ENCODE measurements at regions not wholly inside any gene's neighbourhood (a gene's known extent, or its start where the extent isn't known, plus 50 kb on each side); places are given as distances from the start of the nearest gene placed in this dataset.
"Not testable (repeated sequence)": the region's sequence is repeated elsewhere in the genome, so short reads cannot be mapped to it uniquely, and the experiment has no call there.

- peaks cover 10% of the 10 kb centered on the region for H3K27me3 ChIP-seq (ENCODE audit: insufficient read depth, low read length)
- H3K4me1 ChIP-seq (ENCODE audit: control insufficient read depth, insufficient read depth, low read length, unreplicated experiment); H3K79me2 ChIP-seq (ENCODE audit: control insufficient read depth, insufficient read depth, low read length, unreplicated experiment); H3K4me3 ChIP-seq (ENCODE audit: low read depth, low read length); H3K27ac ChIP-seq (ENCODE audit: low read depth, low read length); H2AFZ ChIP-seq (ENCODE audit: low read length, unreplicated experiment); H3K36me3 ChIP-seq (ENCODE audit: insufficient read depth, low read length): not testable (repeated sequence)
These were observed 83.9 kb upstream of the MAP3K1 start for GRCh38 chr5:56731473-56731872.

- H3K4me3 ChIP-seq (ENCODE audit: low read depth, low read length): no peak overlapping the region
- H3K36me3 ChIP-seq (ENCODE audit: insufficient read depth, low read length): no peaks in the 10 kb centered on the region
- H3K27me3 ChIP-seq (ENCODE audit: insufficient read depth, low read length): peaks cover 17% of the 10 kb centered on the region
- H3K79me2 ChIP-seq (ENCODE audit: control insufficient read depth, insufficient read depth, low read length, unreplicated experiment): no peaks in the 10 kb centered on the region
- no peak overlapping the region for H3K27ac ChIP-seq (ENCODE audit: low read depth, low read length)
- no peak overlapping the region for H2AFZ ChIP-seq (ENCODE audit: low read length, unreplicated experiment)
- no peaks in the 10 kb centered on the region for H3K4me1 ChIP-seq (ENCODE audit: control insufficient read depth, insufficient read depth, low read length, unreplicated experiment)
These were observed 85.9 kb upstream of the MAP3K1 start for GRCh38 chr5:56729488-56729887.

- no peaks in the 10 kb centered on the region for H3K4me1 ChIP-seq (ENCODE audit: control insufficient read depth, insufficient read depth, low read length, unreplicated experiment)
- H3K79me2 ChIP-seq (ENCODE audit: control insufficient read depth, insufficient read depth, low read length, unreplicated experiment): no peaks in the 10 kb centered on the region
- no peak overlapping the region for H3K27ac ChIP-seq (ENCODE audit: low read depth, low read length)
- H3K27me3 ChIP-seq (ENCODE audit: insufficient read depth, low read length): peaks cover 17% of the 10 kb centered on the region
- no peak overlapping the region for H2AFZ ChIP-seq (ENCODE audit: low read length, unreplicated experiment)
- H3K36me3 ChIP-seq (ENCODE audit: insufficient read depth, low read length): no peaks in the 10 kb centered on the region
- H3K4me3 ChIP-seq (ENCODE audit: low read depth, low read length): no peak overlapping the region
These were observed 89.5 kb upstream of the MAP3K1 start for GRCh38 chr5:56725711-56726411.

GRCh38 chr5:56724857-56725256 lies 90.5 kb upstream of the MAP3K1 start:
- not testable (repeated sequence) for H3K79me2 ChIP-seq (ENCODE audit: control insufficient read depth, insufficient read depth, low read length, unreplicated experiment); H3K27ac ChIP-seq (ENCODE audit: low read depth, low read length); H3K4me3 ChIP-seq (ENCODE audit: low read depth, low read length); H3K36me3 ChIP-seq (ENCODE audit: insufficient read depth, low read length); H2AFZ ChIP-seq (ENCODE audit: low read length, unreplicated experiment); H3K4me1 ChIP-seq (ENCODE audit: control insufficient read depth, insufficient read depth, low read length, unreplicated experiment)
- H3K27me3 ChIP-seq (ENCODE audit: insufficient read depth, low read length): peaks cover 16% of the 10 kb centered on the region

DNA sequence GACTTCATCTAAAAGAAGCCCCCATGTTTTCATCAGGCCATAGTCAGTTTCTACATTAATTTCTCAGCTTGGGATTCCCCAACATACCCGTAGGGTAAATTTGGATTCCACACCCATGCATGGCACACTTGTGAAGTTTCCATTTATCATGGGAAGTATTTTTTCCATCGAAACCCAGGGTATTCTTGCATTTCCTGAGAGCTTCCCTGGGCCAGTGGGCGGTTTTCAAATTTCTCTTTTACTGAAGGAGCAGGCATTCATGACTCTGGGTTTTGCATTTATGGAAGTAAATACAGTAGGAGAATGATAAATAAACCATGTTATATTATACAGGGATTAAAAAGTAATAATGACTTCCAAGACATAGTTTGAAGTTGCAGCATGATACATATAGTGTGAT lies 93.0 kb upstream of the MAP3K1 start:
- H3K36me3 ChIP-seq (ENCODE audit: insufficient read depth, low read length): no peaks in the 10 kb centered on the region
- H3K27ac ChIP-seq (ENCODE audit: low read depth, low read length): no peak overlapping the region
- H2AFZ ChIP-seq (ENCODE audit: low read length, unreplicated experiment): no peak overlapping the region
- no peaks in the 10 kb centered on the region for H3K79me2 ChIP-seq (ENCODE audit: control insufficient read depth, insufficient read depth, low read length, unreplicated experiment)
- H3K4me3 ChIP-seq (ENCODE audit: low read depth, low read length): no peak overlapping the region
- H3K27me3 ChIP-seq (ENCODE audit: insufficient read depth, low read length): peaks cover 31% of the 10 kb centered on the region
- no peaks in the 10 kb centered on the region for H3K4me1 ChIP-seq (ENCODE audit: control insufficient read depth, insufficient read depth, low read length, unreplicated experiment)

- Histone ChIP-seq H3K36me3 (ENCODE audit: insufficient read depth, low read length) (no peaks in the 10 kb centered on the region), H3K27ac (ENCODE audit: low read depth, low read length) (no peak overlapping the region), H3K27me3 (ENCODE audit: insufficient read depth, low read length) (peaks cover 41% of the 10 kb centered on the region), H3K4me3 (ENCODE audit: low read depth, low read length) (no peak overlapping the region), H3K4me1 (ENCODE audit: control insufficient read depth, insufficient read depth, low read length, unreplicated experiment) (no peaks in the 10 kb centered on the region), H3K79me2 (ENCODE audit: control insufficient read depth, insufficient read depth, low read length, unreplicated experiment) (no peaks in the 10 kb centered on the region), H2AFZ (ENCODE audit: low read length, unreplicated experiment) (no peak overlapping the region)
These were observed 97.9 kb upstream of the MAP3K1 start for GRCh38 chr5:56717253-56717987.

DNA sequence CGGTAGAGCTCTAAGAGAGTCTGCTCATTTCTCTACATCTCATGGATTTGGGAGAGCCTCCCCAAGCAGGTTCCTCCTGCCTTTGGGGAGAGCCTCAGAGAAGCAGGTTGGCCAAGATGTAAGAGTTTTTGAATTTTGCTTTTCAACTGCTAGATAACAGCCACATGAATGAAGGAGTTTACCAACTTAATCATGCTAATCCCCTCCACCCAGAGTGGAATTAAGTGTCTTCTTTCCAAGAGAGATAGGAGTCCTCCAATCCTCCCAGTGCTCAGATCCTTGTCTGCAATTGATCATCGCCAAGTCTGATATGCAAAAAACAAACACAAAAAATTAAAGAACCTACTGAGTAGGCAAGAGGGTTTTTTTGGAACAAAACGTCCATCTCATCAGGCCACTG lies 99.4 kb upstream of the MAP3K1 start:
- peaks cover 41% of the 10 kb centered on the region for H3K27me3 ChIP-seq (ENCODE audit: insufficient read depth, low read length)
- no peaks in the 10 kb centered on the region for H3K79me2 ChIP-seq (ENCODE audit: control insufficient read depth, insufficient read depth, low read length, unreplicated experiment)
- no peaks in the 10 kb centered on the region for H3K36me3 ChIP-seq (ENCODE audit: insufficient read depth, low read length)
- no peak overlapping the region for H3K4me3 ChIP-seq (ENCODE audit: low read depth, low read length)
- no peaks in the 10 kb centered on the region for H3K4me1 ChIP-seq (ENCODE audit: control insufficient read depth, insufficient read depth, low read length, unreplicated experiment)
- H2AFZ ChIP-seq (ENCODE audit: low read length, unreplicated experiment): no peak overlapping the region
- no peak overlapping the region for H3K27ac ChIP-seq (ENCODE audit: low read depth, low read length)

- H3K4me3 ChIP-seq (ENCODE audit: low read depth, low read length): no peak overlapping the region
- no peaks in the 10 kb centered on the region for H3K4me1 ChIP-seq (ENCODE audit: control insufficient read depth, insufficient read depth, low read length, unreplicated experiment)
- H3K36me3 ChIP-seq (ENCODE audit: insufficient read depth, low read length): no peaks in the 10 kb centered on the region
- peaks cover 26% of the 10 kb centered on the region; the same call in 1 of the 2 replicates for H3K27me3 ChIP-seq (ENCODE audit: insufficient read depth, low read length)
- no peak overlapping the region for H2AFZ ChIP-seq (ENCODE audit: low read length, unreplicated experiment)
- no peaks in the 10 kb centered on the region for H3K79me2 ChIP-seq (ENCODE audit: control insufficient read depth, insufficient read depth, low read length, unreplicated experiment)
- H3K27ac ChIP-seq (ENCODE audit: low read depth, low read length): no peak overlapping the region
These were observed 102.3 kb upstream of the MAP3K1 start for GRCh38 chr5:56712895-56713591.

DNA sequence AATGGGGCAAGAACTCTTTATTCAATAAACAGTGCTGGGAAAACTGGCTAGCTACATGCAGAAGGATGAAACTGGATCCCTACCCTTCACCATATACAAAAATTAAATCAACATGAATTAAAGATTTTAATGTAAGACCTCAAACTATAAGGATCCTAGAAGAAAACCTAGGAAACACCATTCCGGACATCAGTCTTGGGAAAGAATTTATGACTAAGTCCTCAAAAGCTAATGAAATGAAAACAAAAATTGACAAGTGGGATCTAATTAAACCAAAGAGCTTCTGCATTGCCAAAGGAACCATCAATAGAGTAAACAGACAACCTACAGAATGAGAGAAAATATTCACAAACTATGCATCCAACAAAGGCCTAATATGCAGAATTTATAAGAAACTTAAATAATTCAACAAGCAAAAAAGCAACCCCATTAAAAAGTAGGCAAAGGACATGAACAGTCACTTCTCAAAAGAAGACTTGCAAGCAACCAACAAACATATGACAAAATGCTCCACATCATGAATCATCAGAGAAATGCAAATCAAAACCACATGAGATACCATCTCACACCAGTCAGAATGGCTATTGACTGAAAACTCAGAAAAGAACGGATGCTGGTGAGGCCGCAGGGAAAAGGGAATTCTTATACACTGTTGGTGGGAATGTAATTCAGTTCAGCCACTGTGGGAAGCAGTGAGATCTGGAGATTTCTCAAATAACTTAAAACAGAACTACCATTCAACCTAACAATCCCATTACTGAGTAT lies 104.3 kb upstream of the MAP3K1 start:
- H3K27me3 ChIP-seq (ENCODE audit: insufficient read depth, low read length): peaks cover 17% of the 10 kb centered on the region; the same call in 1 of the 2 replicates
- no peak overlapping the region for H2AFZ ChIP-seq (ENCODE audit: low read length, unreplicated experiment)
- H3K4me1 ChIP-seq (ENCODE audit: control insufficient read depth, insufficient read depth, low read length, unreplicated experiment): no peaks in the 10 kb centered on the region
- no peaks in the 10 kb centered on the region for H3K79me2 ChIP-seq (ENCODE audit: control insufficient read depth, insufficient read depth, low read length, unreplicated experiment)
- no peaks in the 10 kb centered on the region for H3K36me3 ChIP-seq (ENCODE audit: insufficient read depth, low read length)
- H3K27ac ChIP-seq (ENCODE audit: low read depth, low read length): no peak overlapping the region
- no peak overlapping the region for H3K4me3 ChIP-seq (ENCODE audit: low read depth, low read length)

GRCh38 chr5:56706504-56706903 lies 108.8 kb upstream of the MAP3K1 start:
- H3K4me1 ChIP-seq (ENCODE audit: control insufficient read depth, insufficient read depth, low read length, unreplicated experiment): no peaks in the 10 kb centered on the region

More at GRCh38 chr5:56706504-56706903, 108.8 kb upstream of the MAP3K1 start:
- no peak overlapping the region for H2AFZ ChIP-seq (ENCODE audit: low read length, unreplicated experiment)
- no peak overlapping the region for H3K27ac ChIP-seq (ENCODE audit: low read depth, low read length)
- H3K27me3 ChIP-seq (ENCODE audit: insufficient read depth, low read length): peaks cover 47% of the 10 kb centered on the region
- no peaks in the 10 kb centered on the region for H3K36me3 ChIP-seq (ENCODE audit: insufficient read depth, low read length)
- no peak overlapping the region for H3K4me3 ChIP-seq (ENCODE audit: low read depth, low read length)
- no peaks in the 10 kb centered on the region for H3K79me2 ChIP-seq (ENCODE audit: control insufficient read depth, insufficient read depth, low read length, unreplicated experiment)
